Left ventricle myocardium inferior (tissue), 1 donor: ENCODE measurements at regions not wholly inside any gene's neighbourhood (a gene's known extent, or its start where the extent isn't known, plus 50 kb on each side); places are given as distances from the start of the nearest gene placed in this dataset.

Experiments used
- DNase-seq: peaks from one replicate; pipeline ENCODE4 v3.0.0-alpha.2; 2020
- H3K27ac ChIP-seq: fragments of 200-600 bp; replicated peaks from 2 replicates; pipeline ENCODE4 v1.8.0; 2021
- H3K27me3 ChIP-seq: fragments of 200-600 bp; 2 replicates; pipeline ENCODE4 v1.8.0; 2021; ENCODE audit warnings: low read depth
- H3K36me3 ChIP-seq: fragments of 200-600 bp; 2 replicates; pipeline ENCODE4 v1.8.0; 2021
- H3K4me1 ChIP-seq: fragments of 200-600 bp; 2 replicates; pipeline ENCODE4 v1.8.0; 2021
- H3K4me3 ChIP-seq: fragments of 200-600 bp; 2 replicates; pipeline ENCODE4 v1.8.0; 2021; ENCODE audit warnings: mild to moderate bottlenecking, moderate library complexity
- H3K9me3 ChIP-seq: fragments of 200-600 bp; replicated peaks from 2 replicates; pipeline ENCODE4 v1.8.0; 2021
- CTCF ChIP-seq: fragments of 200-600 bp; IDR thresholded peaks from 2 replicates; pipeline ENCODE4 v1.8.0; 2021; ENCODE audit warnings: antibody characterized with exemption, mild to moderate bottlenecking, borderline replicate concordance
- intact Hi-C: fragments of 100-400 bp; cut with micrococcal nuclease; formaldehyde crosslinking; loops from one replicate; pipeline ENCODE4 v1.11.0; 2022
- donor health status: DM: no; HTN: yes; CAD: no; lungs with severe emphysema.

- Histone ChIP-seq H3K4me1 (peaks cover 35% of the 10 kb centered on the region), H3K27ac (no peak overlapping the region), H3K36me3 (no peaks in the 10 kb centered on the region), H3K9me3 (no peaks in the 10 kb centered on the region), H3K4me3 (no peak overlapping the region), H3K27me3 (no peaks in the 10 kb centered on the region)
- DNase-seq = no peak
- intact Hi-C loops = no loop called here
- no peak for TF ChIP-seq CTCF
These were observed 84.5 kb upstream of the NFIB start for GRCh38 chr9:14398473-14398872.

- Histone ChIP-seq H3K27me3 (no peaks in the 10 kb centered on the region), H3K9me3 (peaks cover 17% of the 10 kb centered on the region), H3K36me3 (no peaks in the 10 kb centered on the region), H3K4me3 (peak overlapping the region; percentile 30), H3K4me1 (peaks cover 30% of the 10 kb centered on the region), H3K27ac (peak overlapping the region; percentile 41)
- peak; percentile 22 for DNase-seq
- TF ChIP-seq CTCF = no peak
- intact Hi-C loops = no loop called here
These were observed 82.2 kb upstream of the NFIB start for GRCh38 chr9:14396171-14396570.

GRCh38 chr9:14395317-14396082, 81.6 kb upstream of the NFIB start:
- no peaks in the 10 kb centered on the region for H3K27me3 ChIP-seq
- intact Hi-C loops = no loop called here
- TF ChIP-seq CTCF = no peak
- peak overlapping the region; percentile 41 for H3K27ac ChIP-seq
- H3K9me3 ChIP-seq = peaks cover 22% of the 10 kb centered on the region
- H3K36me3 ChIP-seq = no peaks in the 10 kb centered on the region
- peak overlapping the region; percentile 30 for H3K4me3 ChIP-seq
- H3K4me1 ChIP-seq = peaks cover 23% of the 10 kb centered on the region
- peak; percentile 42 for DNase-seq

- Histone ChIP-seq H3K9me3 (peaks cover 22% of the 10 kb centered on the region), H3K27ac (no peak overlapping the region), H3K36me3 (no peaks in the 10 kb centered on the region), H3K4me1 (peaks cover 14% of the 10 kb centered on the region), H3K4me3 (no peak overlapping the region), H3K27me3 (no peaks in the 10 kb centered on the region)
- intact Hi-C loops = no loop called here
- TF ChIP-seq CTCF = no peak
- no peak for DNase-seq
These were observed 79.5 kb upstream of the NFIB start for GRCh38 chr9:14393418-14393817.

- TF ChIP-seq CTCF = no peak
- Histone ChIP-seq H3K27me3 (no peaks in the 10 kb centered on the region), H3K9me3 (peaks cover 22% of the 10 kb centered on the region), H3K36me3 (no peaks in the 10 kb centered on the region), H3K27ac (no peak overlapping the region), H3K4me1 (peaks cover 14% of the 10 kb centered on the region), H3K4me3 (no peak overlapping the region)
- DNase-seq = no peak
- intact Hi-C loops = no loop called here
These were observed 77.7 kb upstream of the NFIB start for GRCh38 chr9:14391620-14392019.
